ENCODE measurements at regions not wholly inside any gene's neighbourhood (a gene's known extent, or its start where the extent isn't known, plus 50 kb on each side); places are given as distances from the start of the nearest gene placed in this dataset.

DNA sequence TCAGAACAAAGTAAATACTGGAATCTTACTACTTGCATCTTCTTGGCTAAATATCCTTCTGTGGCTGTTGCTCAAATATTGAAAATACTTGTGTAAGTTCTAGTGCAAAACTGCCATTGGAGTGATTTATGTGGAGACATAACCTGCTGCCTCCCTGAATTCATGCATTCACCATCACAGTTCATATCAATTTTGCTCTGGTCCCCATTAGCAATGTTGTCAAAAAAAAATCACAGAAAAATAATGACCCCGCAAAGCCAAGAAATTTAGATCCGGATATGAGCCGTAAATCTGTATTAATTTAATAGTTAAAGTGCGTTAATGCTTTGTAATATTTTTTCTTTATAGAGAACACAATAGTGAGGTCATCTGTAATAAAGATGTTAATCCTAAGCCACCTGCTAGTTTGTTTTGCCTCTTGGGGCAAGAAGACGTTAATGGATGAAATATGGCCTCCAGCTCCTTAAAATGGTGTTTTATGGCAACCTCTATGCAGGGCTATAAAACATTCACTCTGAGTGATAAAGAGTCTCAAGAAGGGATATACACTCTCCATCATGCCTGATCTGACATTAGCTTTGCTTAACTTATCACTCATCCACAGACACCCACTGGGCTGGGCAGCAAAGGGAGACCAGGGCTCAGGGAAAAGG lies 255.9 kb downstream of the INSC start:
- ATAC-seq, result no peak
- Histone ChIP-seq H3K36me3 (no peaks in the 10 kb centered on the region), H3K4me3 (no peak overlapping the region), H3K27ac (no peak overlapping the region), H3K4me1 (no peaks in the 10 kb centered on the region), H3K27me3 (peaks cover 6% of the 10 kb centered on the region), H3K9me3 (no peaks in the 10 kb centered on the region)
- WGBS, 2 donors (ENCODE audit: low coverage in 1 of 2), result 83 to 88% methylated on average over 4 to 5 of the region's 5 CpGs
- TF ChIP-seq POLR2A (IDR thresholded peaks at IDR 0.05) (no peak), POLR2AphosphoS5 (IDR thresholded peaks at IDR 0.05) (no peak), EP300 (IDR thresholded peaks at IDR 0.05) (no peak)
- TF ChIP-seq, protein P1, sequence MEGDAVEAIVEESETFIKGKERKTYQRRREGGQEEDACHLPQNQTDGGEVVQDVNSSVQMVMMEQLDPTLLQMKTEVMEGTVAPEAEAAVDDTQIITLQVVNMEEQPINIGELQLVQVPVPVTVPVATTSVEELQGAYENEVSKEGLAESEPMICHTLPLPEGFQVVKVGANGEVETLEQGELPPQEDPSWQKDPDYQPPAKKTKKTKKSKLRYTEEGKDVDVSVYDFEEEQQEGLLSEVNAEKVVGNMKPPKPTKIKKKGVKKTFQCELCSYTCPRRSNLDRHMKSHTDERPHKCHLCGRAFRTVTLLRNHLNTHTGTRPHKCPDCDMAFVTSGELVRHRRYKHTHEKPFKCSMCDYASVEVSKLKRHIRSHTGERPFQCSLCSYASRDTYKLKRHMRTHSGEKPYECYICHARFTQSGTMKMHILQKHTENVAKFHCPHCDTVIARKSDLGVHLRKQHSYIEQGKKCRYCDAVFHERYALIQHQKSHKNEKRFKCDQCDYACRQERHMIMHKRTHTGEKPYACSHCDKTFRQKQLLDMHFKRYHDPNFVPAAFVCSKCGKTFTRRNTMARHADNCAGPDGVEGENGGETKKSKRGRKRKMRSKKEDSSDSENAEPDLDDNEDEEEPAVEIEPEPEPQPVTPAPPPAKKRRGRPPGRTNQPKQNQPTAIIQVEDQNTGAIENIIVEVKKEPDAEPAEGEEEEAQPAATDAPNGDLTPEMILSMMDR (IDR thresholded peaks at IDR 0.05), result no peak

GRCh38 chr11:15371533-15371932 lies 256.8 kb downstream of the INSC start:
- no CpG with 5 or more reads among the region's 1 CpG for WGBS, 2 donors (ENCODE audit: low coverage in 1 of 2)
- Histone ChIP-seq H3K9me3 (no peaks in the 10 kb centered on the region), H3K27me3 (peaks cover 6% of the 10 kb centered on the region), H3K4me3 (no peak overlapping the region), H3K4me1 (no peaks in the 10 kb centered on the region), H3K36me3 (no peaks in the 10 kb centered on the region), H3K27ac (no peak overlapping the region)
- no peak for TF ChIP-seq EP300 (IDR thresholded peaks at IDR 0.05)
- TF ChIP-seq POLR2AphosphoS5 (IDR thresholded peaks at IDR 0.05), result no peak
- TF ChIP-seq, protein P1 (IDR thresholded peaks at IDR 0.05), result no peak
- no peak for TF ChIP-seq POLR2A (IDR thresholded peaks at IDR 0.05)
- ATAC-seq, result no peak

DNA sequence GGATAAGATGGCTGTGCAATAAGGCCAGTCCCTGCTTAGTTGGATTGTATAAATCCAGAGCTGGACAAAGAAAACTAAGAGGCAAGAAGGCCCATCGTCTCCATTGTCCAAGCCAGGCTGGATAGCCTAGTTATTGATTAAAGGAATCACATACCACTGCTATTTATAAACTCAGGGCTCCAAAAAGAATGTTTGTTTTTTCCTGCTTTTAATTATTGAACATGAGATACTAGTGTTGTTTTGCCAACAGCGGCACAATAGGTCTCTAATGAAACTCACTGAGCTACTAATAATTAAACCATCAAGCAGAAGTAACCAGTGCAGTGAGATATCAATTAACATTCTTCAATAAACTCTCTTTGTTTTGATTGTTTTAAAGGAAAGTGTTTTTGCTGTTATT lies 259.7 kb downstream of the INSC start:
- H3K4me3 ChIP-seq, result no peak overlapping the region
- ATAC-seq, result no peak
- WGBS, 2 donors (ENCODE audit: low coverage in 1 of 2), result 81 to 90% methylated on average over 2 of the region's 2 CpGs

DNA sequence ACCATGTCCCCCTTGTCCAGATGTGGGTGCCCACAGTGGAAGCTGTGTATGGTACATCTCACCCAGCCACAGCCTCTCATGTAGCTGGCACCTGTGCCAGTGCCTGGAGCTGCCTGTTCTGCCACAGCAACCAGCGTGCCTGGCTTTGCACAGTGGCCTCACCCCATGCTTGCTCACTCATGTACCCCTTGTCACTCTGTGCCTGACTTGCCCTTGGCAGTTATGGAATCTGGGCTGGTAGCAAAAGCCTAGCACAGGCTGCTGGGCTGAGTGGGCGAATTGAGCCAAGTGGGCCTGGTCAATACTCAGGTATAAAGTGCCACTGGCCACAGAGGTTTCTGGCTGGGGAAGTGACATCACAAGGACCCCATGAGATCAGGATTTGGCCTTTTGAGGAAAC lies 264.2 kb downstream of the INSC start:
- no peaks in the 10 kb centered on the region for H3K36me3 ChIP-seq
- no peaks in the 10 kb centered on the region for H3K27me3 ChIP-seq
- WGBS, 2 donors (ENCODE audit: low coverage in 1 of 2), result no CpG with 5 or more reads among the region's 2 CpGs
- no peak for TF ChIP-seq POLR2A (IDR thresholded peaks at IDR 0.05)
- TF ChIP-seq EP300 (IDR thresholded peaks at IDR 0.05), result no peak
- no peak for TF ChIP-seq POLR2AphosphoS5 (IDR thresholded peaks at IDR 0.05)
- TF ChIP-seq, protein P1 (IDR thresholded peaks at IDR 0.05), result no peak
- H3K4me3 ChIP-seq, result no peak overlapping the region
- H3K27ac ChIP-seq, result no peak overlapping the region
- H3K4me1 ChIP-seq, result no peaks in the 10 kb centered on the region
- ATAC-seq, result no peak
- H3K9me3 ChIP-seq, result no peaks in the 10 kb centered on the region

More for the DNA sequence above, 259.7 kb downstream of the INSC start:
- no peaks in the 10 kb centered on the region for H3K36me3 ChIP-seq
- H3K27ac ChIP-seq, result no peak overlapping the region
- no peak for TF ChIP-seq POLR2A (IDR thresholded peaks at IDR 0.05)
- no peak for TF ChIP-seq POLR2AphosphoS5 (IDR thresholded peaks at IDR 0.05)
- TF ChIP-seq, protein P1 (IDR thresholded peaks at IDR 0.05), result no peak
- no peak for TF ChIP-seq EP300 (IDR thresholded peaks at IDR 0.05)
- H3K9me3 ChIP-seq, result no peaks in the 10 kb centered on the region
- no peaks in the 10 kb centered on the region for H3K4me1 ChIP-seq
- H3K27me3 ChIP-seq, result peaks cover 6% of the 10 kb centered on the region

DNA sequence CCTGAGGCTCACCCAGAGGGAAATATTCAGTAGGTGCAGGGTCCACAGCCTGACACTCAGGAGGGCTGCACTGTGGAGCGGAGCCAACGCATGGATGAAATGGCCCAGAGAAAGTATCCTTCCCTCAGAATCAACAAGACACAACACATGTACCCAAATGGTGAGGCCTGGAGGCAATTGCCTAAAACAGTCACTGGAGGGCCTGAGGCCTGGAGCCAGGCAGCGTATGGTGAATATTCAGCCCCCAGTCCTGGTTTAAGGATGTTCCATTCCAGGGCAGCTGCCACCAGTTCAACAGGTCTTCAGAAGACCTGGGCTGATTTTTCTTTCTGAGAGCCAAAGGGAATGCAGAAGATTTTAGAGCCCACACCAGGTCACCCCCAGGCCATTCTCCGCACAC lies 264.8 kb downstream of the INSC start:
- ATAC-seq, result no peak
- H3K4me3 ChIP-seq, result no peak overlapping the region
- no peak for TF ChIP-seq POLR2A (IDR thresholded peaks at IDR 0.05)
- no peak for TF ChIP-seq EP300 (IDR thresholded peaks at IDR 0.05)
- TF ChIP-seq POLR2AphosphoS5 (IDR thresholded peaks at IDR 0.05), result no peak
- TF ChIP-seq, protein P1 (IDR thresholded peaks at IDR 0.05), result no peak
- no peaks in the 10 kb centered on the region for H3K9me3 ChIP-seq
- no peaks in the 10 kb centered on the region for H3K36me3 ChIP-seq
- no peaks in the 10 kb centered on the region for H3K4me1 ChIP-seq
- 100% methylated on average over 1 of the region's 4 CpGs for WGBS, 2 donors (ENCODE audit: low coverage in 1 of 2)
- no peaks in the 10 kb centered on the region for H3K27me3 ChIP-seq
- H3K27ac ChIP-seq, result no peak overlapping the region
